ENCODE measurements at regions not wholly inside any gene's neighbourhood (a gene's known extent, or its start where the extent isn't known, plus 50 kb on each side); places are given as distances from the start of the nearest gene placed in this dataset.
"Not testable (repeated sequence)": the region's sequence is repeated elsewhere in the genome, so short reads cannot be mapped to it uniquely, and the experiment has no call there.

- H3K4me3 ChIP-seq (ENCODE audit: low read length) = no peak overlapping the region
- no peak for DNase-seq (ENCODE audit: low read depth, low spot score)
Observed at GRCh38 chr1:188117436-188117835, 1288.7 kb downstream of the PLA2G4A start.

- no peak overlapping the region for H3K4me3 ChIP-seq (ENCODE audit: low read length)
- DNase-seq (ENCODE audit: low read depth, low spot score) = no peak
Observed at GRCh38 chr1:188122646-188123045, 1293.9 kb downstream of the PLA2G4A start.

GRCh38 chr1:188127507-188127906 is 1298.8 kb downstream of the PLA2G4A start:
- no peak for DNase-seq (ENCODE audit: low read depth, low spot score)
- no peak overlapping the region for H3K4me3 ChIP-seq (ENCODE audit: low read length)

- no peak for DNase-seq (ENCODE audit: low read depth, low spot score)
- no peak overlapping the region for H3K4me3 ChIP-seq (ENCODE audit: low read length)
Observed at GRCh38 chr1:188128761-188129160, 1300.0 kb downstream of the PLA2G4A start.

GRCh38 chr1:188129856-188130838 is 1301.4 kb downstream of the PLA2G4A start:
- DNase-seq (ENCODE audit: low read depth, low spot score) = peak; percentile 53
- H3K4me3 ChIP-seq (ENCODE audit: low read length) = no peak overlapping the region

- no peak for DNase-seq (ENCODE audit: low read depth, low spot score)
- H3K4me3 ChIP-seq (ENCODE audit: low read length) = no peak overlapping the region
Observed at GRCh38 chr1:188137221-188137620, 1308.5 kb downstream of the PLA2G4A start.

GRCh38 chr1:188140958-188141357 is 1312.2 kb downstream of the PLA2G4A start:
- H3K4me3 ChIP-seq (ENCODE audit: low read length) = no peak overlapping the region
- DNase-seq (ENCODE audit: low read depth, low spot score) = no peak

- no peak for DNase-seq (ENCODE audit: low read depth, low spot score)
- no peak overlapping the region for H3K4me3 ChIP-seq (ENCODE audit: low read length)
Observed at GRCh38 chr1:188154196-188154595, 1325.4 kb downstream of the PLA2G4A start.

- no peak overlapping the region for H3K4me3 ChIP-seq (ENCODE audit: low read length)
- DNase-seq (ENCODE audit: low read depth, low spot score) = no peak
Observed at GRCh38 chr1:188154761-188155160, 1326.0 kb downstream of the PLA2G4A start.

GRCh38 chr1:188155261-188155660 is 1326.5 kb downstream of the PLA2G4A start:
- DNase-seq (ENCODE audit: low read depth, low spot score) = no peak
- no peak overlapping the region for H3K4me3 ChIP-seq (ENCODE audit: low read length)

GRCh38 chr1:188164459-188164858 is 1335.7 kb downstream of the PLA2G4A start:
- DNase-seq (ENCODE audit: low read depth, low spot score) = no peak
- H3K4me3 ChIP-seq (ENCODE audit: low read length) = no peak overlapping the region

GRCh38 chr1:188166654-188167053 is 1337.9 kb downstream of the PLA2G4A start:
- DNase-seq (ENCODE audit: low read depth, low spot score) = no peak
- H3K4me3 ChIP-seq (ENCODE audit: low read length) = no peak overlapping the region

- no peak for DNase-seq (ENCODE audit: low read depth, low spot score)
- H3K4me3 ChIP-seq (ENCODE audit: low read length) = no peak overlapping the region
Observed at GRCh38 chr1:188169971-188170370, 1341.2 kb downstream of the PLA2G4A start.

- DNase-seq (ENCODE audit: low read depth, low spot score) = no peak
Observed at GRCh38 chr1:188170411-188170810, 1341.7 kb downstream of the PLA2G4A start.

GRCh38 chr1:188170935-188171334 is 1342.2 kb downstream of the PLA2G4A start:
- DNase-seq (ENCODE audit: low read depth, low spot score) = no peak
- no peak overlapping the region for H3K4me3 ChIP-seq (ENCODE audit: low read length)

More at GRCh38 chr1:188170411-188170810, 1341.7 kb downstream of the PLA2G4A start:
- H3K4me3 ChIP-seq (ENCODE audit: low read length) = no peak overlapping the region

GRCh38 chr1:188182063-188182462 is 1353.3 kb downstream of the PLA2G4A start:
- DNase-seq (ENCODE audit: low read depth, low spot score); H3K4me3 ChIP-seq (ENCODE audit: low read length): not testable (repeated sequence)

GRCh38 chr1:188188317-188188716 is 1359.6 kb downstream of the PLA2G4A start:
- no peak overlapping the region for H3K4me3 ChIP-seq (ENCODE audit: low read length)
- DNase-seq (ENCODE audit: low read depth, low spot score) = peak; percentile 1

GRCh38 chr1:188194916-188195315 is 1366.2 kb downstream of the PLA2G4A start:
- DNase-seq (ENCODE audit: low read depth, low spot score) = no peak
- no peak overlapping the region for H3K4me3 ChIP-seq (ENCODE audit: low read length)

- DNase-seq (ENCODE audit: low read depth, low spot score) = no peak
- no peak overlapping the region for H3K4me3 ChIP-seq (ENCODE audit: low read length)
Observed at GRCh38 chr1:188218289-188218688, 1389.5 kb downstream of the PLA2G4A start.

GRCh38 chr1:188220051-188220450 is 1391.3 kb downstream of the PLA2G4A start:
- H3K4me3 ChIP-seq (ENCODE audit: low read length) = no peak overlapping the region
- no peak for DNase-seq (ENCODE audit: low read depth, low spot score)

- no peak overlapping the region for H3K4me3 ChIP-seq (ENCODE audit: low read length)
- no peak for DNase-seq (ENCODE audit: low read depth, low spot score)
Observed at GRCh38 chr1:188224263-188224662, 1395.5 kb downstream of the PLA2G4A start.
